ENCODE measurements at regions not wholly inside any gene's neighbourhood (a gene's known extent, or its start where the extent isn't known, plus 50 kb on each side); places are given as distances from the start of the nearest gene placed in this dataset.

GRCh38 chr3:94210256-94210655 lies 147.4 kb downstream of the NSUN3 start:
- TF ChIP-seq CTCF (IDR thresholded peaks at IDR 0.05; ENCODE audit: borderline replicate concordance, extremely low read depth, low read length, poor library complexity, severe bottlenecking) = no peak
- no peak for TF ChIP-seq EZH2 (IDR thresholded peaks at IDR 0.05; ENCODE audit: borderline replicate concordance, low read depth, low read length, severe bottlenecking)

Measured in DND-41 (cell line).